NCI-H1694 (cell line): ENCODE measurements at regions not wholly inside any gene's neighbourhood (a gene's known extent, or its start where the extent isn't known, plus 50 kb on each side); places are given as distances from the start of the nearest gene placed in this dataset.

Experiments
- DNase-seq: peaks from one replicate; lab custom pipeline; 2025; lab: John Stamatoyannopoulos, UW

DNA sequence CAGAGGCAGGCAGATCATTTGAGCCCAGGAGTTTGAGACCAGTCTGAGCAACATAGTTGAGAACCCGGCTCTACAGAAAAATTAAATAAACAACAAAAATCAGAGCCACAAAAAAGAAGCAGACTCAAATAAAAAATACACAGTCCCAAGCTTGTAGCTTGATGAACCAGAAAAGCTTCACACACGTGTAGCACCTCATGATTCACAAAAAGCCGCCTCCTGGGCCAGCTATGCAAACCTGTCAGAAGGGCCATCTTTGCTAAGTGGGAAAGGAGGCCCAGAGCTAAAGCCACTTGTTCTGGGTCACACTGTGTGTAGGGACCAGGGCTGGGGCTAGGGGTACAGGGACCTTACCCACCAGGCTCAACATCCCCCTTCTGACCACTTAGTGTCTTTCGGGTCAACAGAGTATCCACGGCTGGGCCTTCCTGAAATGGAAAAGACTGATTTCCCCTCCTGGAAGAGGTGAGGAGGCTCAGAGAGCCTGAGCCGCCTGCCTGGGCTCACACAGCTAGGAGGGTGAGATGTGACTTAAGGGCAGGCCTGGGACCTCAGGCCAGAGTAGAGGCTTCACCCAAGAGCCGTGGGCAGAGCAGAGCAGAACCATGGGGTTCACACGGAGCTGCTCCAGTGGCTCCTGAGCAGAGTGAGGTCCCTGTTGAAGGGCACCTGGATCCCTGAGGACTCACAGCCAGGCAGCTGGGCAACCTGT lies 269.6 kb downstream of the PARN start:
- no peak for DNase-seq

DNA sequence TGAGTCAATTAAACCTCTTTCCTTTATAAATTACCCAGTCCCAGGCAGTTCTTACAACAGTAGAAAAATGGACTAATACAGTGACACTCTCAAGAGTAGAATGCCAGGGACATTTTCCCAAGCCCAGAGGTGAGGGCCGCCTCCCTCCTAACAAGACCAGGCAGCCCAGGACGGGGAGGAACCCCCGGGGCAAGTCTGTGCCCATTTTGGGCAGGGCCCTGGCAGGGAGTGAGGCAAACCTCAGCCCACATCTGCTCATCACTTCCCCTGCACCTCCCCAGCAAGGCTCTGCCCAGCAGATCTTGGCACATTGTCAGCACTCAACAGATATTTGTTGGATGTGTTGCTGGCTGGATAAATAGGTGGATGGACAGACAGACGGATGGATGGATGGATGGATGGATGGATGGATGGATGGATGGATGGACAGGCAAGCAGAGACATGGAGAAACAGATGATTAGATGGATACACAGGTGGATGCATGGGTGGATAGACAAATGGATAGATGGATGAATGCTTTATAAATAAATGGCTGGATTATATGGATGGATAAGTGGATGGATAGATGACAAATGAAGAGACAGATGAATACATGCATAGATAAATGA lies 271.3 kb downstream of the PARN start:
- DNase-seq, result peak; percentile 78

DNA sequence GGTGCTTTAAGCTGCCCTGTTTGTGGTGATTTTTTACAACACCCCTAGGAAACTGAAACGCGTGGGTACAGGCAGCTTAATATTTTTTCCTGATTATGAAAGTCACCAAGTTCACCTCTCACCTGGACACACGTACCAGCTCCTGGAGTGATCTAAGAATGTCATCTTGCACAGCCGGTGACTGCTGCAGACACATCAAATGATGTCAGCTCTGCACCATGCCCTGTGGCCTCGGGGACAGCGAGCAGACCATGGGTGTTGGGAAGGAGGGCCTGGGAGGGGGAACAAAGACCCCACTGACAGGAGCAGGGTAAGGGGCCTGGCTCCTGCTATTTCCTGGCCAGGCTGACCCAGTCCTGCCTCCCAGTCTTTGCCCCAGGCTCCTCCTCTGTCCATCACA lies 272.7 kb downstream of the PARN start:
- no peak for DNase-seq

DNA sequence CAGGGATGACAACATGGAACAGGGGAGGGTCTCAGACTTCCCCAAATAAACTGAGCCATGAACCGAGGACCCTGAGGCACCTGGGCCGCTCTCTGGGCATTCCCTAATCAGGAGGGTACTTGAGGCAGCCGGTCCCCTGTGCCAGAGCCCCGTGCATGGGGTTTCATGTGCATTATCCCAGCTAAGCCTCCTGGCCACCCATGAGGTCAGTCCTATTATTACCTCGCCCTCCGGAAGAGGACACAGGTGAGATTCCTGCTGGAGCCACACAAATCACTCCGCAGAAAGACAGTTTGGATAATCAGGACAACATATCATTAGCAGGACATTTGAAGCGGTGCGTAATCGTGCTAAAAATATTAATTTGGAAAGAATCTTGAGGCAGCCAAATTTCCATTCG lies 274.0 kb downstream of the PARN start:
- no peak for DNase-seq

DNA sequence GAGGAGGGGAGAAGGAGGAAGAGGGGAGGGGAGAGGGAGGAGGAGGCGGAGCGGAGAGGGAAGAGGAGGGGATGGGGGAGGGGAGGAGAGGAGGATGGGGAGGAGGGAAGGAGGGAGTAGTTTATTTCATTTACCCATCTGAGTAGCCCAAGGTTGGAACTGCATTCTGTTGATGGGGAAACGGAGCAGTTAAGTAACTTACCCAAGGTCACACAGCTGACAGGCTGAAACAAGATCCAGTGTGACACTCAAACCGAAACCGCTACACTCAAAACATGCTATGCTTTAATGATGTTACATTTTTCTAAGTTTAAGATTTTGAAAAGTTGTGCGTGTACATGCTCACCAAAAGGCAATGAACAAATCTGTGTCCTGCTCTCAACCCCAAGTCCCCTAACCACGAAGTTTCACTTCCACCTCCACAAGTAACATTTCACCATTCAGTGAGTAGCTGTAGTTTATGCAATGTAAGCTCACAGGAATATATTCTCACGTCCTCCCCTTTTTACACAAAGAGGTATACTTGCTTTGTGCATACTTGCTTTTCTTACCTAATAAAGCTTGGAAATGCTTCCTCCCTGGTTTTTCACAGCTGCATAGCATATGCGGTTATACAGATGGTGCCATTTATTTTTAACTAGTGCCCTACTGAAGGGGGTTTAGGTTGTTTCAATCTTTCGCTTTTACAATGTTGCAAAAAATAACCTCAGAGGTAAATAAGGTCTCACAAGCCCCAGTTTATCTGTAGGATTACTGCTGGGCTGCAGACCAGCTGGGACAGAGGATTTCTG lies 275.3 kb downstream of the PARN start:
- DNase-seq, result peak; percentile 53

DNA sequence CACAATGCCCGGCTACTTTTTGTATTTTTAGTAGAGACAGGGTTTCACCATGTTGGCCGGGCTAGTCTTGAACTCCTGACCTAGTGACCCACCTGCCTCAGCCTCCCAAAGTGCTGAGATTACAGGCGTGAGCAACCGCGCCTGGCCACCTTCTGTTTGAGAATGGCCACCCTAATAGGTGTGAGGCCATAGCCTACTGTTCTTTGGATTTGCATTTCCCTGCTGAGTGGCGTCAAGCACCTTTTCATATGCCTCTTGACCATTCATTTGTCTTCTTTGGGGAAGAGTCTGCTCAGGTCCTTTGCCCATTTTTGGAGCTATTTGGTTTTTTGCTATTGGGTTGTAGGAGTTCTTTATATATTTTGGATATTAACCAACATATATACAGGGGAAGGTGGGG lies 276.7 kb downstream of the PARN start:
- no peak for DNase-seq

DNA sequence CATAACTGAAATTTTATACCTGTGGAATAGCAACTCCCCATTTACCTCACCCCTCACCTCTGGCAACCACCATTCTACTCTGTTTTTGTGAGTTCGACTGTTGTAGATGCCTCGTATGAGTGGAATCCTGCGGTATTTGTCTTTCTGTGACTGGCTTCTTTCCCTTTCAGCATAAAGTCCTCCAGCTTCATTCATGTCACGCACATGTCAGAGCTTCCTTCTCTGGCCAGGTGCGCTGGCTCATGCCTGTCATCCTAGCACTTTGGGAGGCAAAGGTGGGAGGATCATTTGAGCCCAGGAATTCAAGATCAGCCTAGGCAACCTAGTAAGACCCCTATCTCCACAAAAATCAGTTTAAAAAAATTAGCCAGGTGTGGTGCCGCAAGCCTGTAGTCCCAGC lies 278.4 kb downstream of the PARN start:
- no peak for DNase-seq

DNA sequence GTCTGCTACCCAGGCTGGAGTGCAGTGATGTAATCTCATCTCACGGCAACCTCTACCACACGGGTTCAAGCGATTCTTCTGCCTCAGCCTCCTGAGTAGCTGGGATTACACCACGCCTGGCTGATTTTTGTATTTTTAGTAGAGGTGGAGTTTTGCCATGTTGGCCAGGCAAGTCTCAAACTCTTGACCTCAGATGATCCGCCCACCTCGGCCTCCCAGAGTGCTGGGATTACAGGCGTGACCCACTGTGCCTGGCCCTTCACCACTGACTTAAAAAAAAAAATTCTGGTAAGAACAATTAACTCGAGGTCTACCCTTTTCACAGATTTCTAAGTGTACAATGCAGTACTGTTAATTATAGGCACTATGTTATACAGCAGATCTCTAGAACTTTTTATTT lies 279.4 kb downstream of the PARN start:
- DNase-seq, result no peak

DNA sequence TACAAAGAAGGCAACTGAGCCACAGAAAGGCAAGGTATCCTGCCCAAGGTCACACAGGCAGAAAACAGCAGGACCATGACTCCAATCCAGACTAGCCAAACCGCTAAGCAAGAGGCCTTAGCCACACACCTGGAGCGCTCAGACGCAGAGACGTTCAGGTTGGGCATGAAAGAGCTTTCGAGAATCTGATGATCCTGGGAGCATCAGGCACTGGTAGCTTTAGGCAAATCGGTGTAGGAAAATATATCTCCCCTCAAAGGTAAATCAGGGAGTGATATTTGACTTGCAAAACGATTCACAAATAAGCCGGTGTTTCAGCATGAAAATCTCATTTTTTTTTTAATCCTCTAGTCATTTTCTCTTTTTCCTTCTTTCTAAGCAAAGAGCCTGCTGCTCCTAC lies 279.0 kb downstream of the MRTFB start:
- DNase-seq, result no peak

DNA sequence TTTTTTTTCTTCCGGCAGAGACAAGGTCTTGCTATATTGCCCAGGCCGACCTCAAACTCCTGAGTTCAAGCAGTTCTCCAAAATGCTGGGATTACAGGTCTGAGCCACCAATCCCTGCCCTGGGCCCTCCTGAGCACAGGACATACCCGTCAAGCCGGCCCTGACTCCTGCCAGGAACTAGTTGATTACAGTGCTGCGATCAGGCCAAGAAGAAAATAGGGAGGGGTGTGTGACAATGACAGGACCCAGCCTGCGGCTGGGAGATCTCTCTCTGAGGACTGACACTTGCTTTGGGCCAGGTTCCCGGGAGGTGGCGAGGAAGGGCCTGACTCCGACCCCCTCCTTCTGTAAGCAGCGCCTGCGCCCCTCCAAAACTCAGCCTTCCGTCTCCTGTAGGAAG lies 276.6 kb downstream of the MRTFB start:
- DNase-seq, result no peak

DNA sequence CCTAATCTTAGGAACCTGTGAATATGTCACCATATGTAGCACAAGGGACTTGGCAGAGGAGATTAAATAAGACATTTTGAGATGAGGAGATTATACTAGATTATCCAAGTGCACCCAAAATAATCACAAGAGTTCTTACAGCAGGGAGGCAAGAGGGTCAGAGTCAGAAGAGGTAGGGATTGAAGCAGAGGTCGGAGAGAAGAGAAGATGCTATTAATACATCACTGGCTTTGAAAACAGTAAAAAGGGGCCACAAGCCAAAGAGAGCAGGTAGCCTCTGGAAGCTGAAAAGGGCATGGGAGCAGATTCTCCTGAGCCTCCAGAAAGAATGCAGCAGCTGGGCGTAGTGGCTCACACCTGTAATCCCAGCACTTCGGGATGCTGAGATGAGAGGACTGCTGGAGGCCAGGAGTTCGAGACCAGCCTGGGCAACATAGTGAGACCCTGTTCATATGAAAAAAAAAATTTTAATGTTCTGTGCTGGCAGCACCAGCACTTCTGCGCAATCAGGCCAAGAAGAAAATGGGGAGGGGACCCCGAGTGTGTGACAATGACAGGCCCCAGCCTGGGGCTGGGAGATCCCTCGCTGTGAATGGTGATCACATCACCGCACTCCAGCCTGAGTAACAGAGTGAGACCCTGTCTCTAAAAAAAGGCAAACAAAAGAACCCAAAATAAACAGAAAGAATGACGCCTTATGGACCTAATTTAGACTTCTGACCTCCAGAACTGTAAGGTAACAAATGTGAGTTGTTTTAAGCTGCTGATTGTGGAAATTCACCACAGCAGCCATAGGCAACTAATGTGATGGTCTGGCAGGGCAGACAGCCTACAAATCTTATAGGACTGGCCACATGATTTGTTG lies 275.4 kb downstream of the MRTFB start:
- no peak for DNase-seq

DNA sequence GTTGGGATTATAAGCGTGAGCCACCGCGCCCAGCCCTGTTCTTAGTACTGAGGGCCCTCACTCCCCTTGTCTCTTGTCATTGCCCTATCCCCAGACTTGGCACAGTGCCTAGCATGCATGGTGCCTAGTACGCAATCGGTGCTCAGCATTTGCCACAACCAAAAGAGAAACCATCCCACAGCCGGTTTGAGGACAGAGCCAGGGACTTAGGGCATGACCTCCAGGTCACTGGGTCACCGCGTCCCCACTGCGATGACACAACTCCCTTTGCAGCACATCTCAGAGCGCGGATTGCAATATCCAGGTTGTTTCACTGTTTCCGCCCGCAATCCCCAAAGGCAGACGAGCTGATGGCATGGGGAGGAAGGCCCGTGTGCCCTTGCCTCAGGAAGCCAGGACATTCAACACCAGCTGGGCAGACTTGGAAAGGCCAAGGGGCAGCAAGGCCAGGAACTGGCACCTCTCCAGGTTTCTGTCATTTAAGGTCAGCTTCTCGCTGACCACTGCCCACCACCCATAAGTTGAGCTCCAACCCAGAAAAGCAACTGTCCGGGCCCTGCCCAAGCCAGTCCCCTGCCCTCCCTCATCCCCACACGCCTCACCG lies 274.5 kb downstream of the MRTFB start:
- no peak for DNase-seq

DNA sequence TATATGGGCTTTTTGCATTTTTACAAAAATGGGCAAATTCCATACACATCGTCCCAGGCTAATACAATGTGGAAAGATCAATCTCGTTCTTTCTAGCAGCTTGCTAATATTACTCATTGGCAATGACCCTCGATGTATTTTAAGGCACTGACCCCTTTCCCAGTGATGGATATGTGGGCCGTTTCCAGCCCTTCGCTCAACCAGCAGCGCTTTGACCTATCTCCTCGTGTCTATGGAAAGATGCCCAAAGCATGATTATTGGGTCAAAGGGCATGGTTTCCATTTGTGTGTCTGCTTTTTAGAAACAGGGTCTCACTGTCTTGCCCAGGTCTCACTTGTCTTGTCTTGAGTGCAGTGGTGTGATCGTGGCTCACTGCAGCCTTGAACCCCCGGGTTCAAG lies 273.8 kb downstream of the MRTFB start:
- no peak for DNase-seq

DNA sequence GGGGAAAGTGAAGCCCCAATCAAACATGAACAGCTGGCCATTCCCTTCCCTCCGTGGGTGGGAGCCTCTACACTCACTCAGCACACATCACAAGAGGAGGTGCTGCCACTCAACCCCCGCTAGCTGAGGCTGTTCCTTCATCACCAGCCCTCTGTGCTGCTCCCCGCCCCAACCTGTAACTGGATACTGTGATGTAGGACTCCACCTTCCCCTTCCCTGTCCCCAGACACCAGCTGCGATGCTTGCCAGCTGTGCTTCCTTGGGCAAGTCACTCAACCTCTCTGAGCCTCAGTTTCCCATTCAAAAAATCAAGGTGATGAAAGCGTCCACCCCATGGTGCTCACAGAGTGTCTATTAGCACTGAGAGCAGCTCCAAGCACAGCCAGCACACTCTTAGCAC lies 273.2 kb downstream of the MRTFB start:
- DNase-seq, result no peak

DNA sequence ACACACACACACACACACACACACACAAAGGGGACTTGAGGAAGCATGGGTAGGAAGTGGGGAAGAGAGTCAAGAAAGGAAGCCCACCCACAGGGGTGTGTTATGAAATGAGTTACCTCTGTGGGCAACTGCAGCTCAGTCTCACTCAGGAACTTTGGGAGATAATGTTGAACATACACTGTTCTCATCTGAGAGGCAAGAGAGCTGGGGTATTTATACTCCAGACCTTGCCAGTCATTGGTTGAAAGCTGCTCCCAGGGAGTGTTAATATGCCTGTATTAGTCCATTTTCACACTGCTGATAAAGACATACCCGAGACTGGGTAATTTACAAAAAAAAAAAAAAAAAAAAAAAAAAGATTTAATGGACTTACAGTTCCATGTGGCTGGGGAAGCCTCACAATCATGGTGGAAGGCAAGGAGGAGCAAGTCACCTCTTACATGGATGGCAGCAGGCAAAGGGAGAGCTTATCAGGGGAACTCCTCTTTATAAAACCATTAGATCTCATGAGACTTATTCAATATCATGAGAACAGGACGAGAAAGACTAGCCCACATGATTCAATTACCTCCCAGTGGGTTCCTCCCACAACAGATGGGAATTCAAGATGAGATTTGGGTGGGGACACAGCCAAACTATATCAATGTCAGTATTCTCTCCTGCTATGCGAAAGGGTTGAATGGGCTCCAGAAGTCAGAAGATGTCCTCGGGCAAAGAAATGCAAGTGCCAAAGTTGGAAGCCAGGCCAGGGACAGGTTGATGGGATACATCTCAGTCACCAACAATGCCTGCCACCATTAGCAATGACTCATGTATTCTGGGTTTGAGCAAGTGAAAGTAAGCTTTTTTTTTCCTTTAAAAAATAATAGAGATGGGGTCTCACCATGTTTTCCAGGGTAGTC lies 270.5 kb downstream of the MRTFB start:
- DNase-seq, result no peak

DNA sequence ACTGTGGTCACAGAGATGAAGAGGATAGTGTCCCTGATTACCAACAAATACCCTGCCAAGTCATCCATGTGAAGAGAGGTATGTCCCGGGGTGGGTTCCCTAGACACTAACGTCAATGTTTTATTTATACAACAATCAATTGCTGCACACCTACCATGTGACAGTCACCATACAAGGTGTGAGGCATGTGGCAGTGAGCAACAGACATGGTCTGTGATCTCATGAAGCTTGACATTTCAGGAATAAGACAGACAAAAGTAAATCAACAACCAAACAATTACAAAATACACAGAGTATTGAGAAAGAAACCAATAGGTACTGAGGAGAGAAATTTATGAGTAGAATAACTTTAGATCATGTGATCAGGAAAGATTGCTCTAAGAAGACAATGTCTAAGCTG lies 268.6 kb downstream of the MRTFB start:
- DNase-seq, result no peak

DNA sequence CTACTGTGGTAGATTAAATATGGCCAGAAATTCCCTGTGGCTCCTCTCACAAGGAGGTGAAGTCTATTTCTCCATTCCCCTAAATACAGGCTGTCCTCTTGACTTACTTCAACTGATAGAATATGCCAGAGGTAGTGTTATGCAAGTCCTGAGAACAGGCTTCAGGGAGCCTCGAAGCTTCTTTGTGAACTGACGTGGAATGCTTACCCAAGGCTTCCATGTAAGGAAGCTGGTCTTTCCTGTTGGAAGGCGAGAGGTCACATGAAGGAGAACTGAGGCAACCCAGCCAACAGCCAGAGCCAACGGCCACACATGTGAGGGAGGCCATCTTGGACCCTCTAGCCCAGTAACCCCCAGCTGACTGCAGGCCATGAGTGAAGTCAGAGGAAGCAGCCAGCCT lies 267.9 kb downstream of the MRTFB start:
- DNase-seq, result no peak

DNA sequence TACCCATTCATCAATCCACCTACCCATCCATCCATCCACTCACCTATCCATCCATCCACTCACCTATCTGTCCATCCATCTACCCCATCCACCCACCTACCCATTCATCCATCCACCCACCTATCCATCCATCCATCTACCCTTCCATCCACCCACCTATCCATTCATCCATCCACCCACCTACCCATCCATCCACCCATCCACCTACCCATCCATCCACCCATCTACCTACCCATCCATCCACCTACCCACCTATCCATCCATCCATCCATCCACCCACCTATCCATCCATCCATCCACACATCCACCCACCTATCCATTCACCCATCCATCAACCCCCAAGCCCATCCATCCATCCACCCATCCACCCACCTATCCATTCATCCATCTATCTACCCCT lies 267.1 kb downstream of the MRTFB start:
- DNase-seq, result no peak

DNA sequence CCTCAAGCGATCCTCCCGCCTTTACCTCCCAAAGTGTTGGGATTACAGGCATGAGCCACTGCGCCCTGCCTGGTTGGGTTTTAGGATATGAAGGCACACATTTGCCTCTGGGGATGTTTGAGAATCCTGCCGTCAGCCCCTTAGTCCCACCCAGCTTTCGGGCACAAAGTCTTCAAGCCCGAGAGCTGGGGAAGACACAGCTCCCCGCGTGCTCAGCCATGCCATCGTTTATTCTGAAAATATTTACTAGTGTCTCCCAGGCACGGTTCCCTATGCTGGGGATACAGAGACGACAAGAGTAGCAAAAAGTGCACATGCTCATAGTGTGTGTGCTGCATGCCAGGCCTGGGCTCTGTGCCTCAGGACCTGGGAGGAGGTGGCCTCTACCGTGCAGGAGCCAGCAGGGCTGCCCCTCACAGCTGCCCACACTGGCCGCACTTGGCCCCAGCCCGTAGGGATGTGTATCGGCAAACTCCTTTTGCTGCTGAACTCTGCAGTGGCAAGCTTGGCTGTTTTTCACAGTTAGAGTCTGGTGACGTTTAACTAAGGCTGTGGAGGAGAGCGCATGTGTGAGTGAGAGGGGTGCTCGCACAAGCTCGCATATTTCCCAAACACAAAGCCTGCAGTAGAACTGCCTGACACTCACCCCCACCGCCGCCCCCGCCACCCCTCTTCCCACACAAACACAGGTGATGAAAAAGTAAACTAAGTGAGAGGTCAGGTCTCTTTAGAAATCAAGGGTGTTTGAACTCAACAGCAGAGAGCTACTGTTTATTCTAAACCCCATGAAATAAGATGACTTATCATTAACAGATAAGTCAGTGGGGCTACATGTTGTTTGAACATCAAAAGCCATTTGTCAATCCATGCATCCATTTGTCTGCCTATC lies 266.4 kb downstream of the MRTFB start:
- no peak for DNase-seq

DNA sequence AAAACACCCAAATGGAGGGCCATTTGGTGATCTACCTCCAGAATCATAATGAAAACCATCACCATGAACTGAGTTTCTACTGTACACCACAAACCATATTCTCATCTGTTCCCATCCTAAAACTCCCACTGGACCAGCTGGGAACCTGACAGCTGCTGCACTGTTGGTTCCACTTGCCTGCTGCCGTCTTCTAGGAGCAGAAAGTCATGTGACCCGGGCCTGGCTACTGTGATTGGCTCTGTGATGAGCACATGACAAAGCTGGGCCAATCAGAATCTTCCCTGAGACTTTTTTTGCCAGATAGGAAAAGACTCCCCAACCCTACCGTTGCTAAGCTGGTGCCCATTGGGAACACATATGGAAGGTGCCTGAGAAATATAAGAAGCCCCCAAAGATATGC lies 264.2 kb downstream of the MRTFB start:
- DNase-seq, result no peak
